NT2/D1 (cell line): ENCODE measurements at regions not wholly inside any gene's neighbourhood (a gene's known extent, or its start where the extent isn't known, plus 50 kb on each side); places are given as distances from the start of the nearest gene placed in this dataset.

ENCODE experiments used
- SUZ12 ChIP-seq: IDR thresholded peaks from 2 replicates; pipeline ENCODE4 v1.6.1; 2011; ENCODE audit not compliant: insufficient read length, insufficient read depth; ENCODE audit errors: extremely low read depth
- YY1 ChIP-seq: IDR thresholded peaks from 2 replicates; pipeline ENCODE4 v1.6.1; 2011; ENCODE audit not compliant: insufficient read length, insufficient read depth
- ZNF274 ChIP-seq: IDR thresholded peaks from 2 replicates; pipeline ENCODE4 v1.6.1; 2011; ENCODE audit warnings: mild to moderate bottlenecking, low read depth, low read length

GRCh38 chr7:37557571-37558209 is 109.0 kb upstream of the ELMO1 start:
- TF ChIP-seq SUZ12 (no peak), YY1 (no peak), ZNF274 (no peak)
